IMR-90 (cell line): ENCODE measurements at regions not wholly inside any gene's neighbourhood (a gene's known extent, or its start where the extent isn't known, plus 50 kb on each side); places are given as distances from the start of the nearest gene placed in this dataset.

Experiments used
- MAZ ChIP-seq: IDR thresholded peaks from 2 replicates; pipeline ENCODE4 v1.6.1; 2012; ENCODE audit warnings: low read depth, mild to moderate bottlenecking, low read length, improper control_type of control experiment, moderate library complexity, borderline replicate concordance
- POLR2A ChIP-seq: IDR thresholded peaks from 2 replicates; pipeline ENCODE4 v1.6.1; 2012; ENCODE audit warnings: mild to moderate bottlenecking, low read depth, low read length
- SMC3 ChIP-seq: fragments of 150-350 bp; IDR thresholded peaks from 2 replicates; pipeline ENCODE4 v1.6.1; 2016; ENCODE audit warnings: low read depth, mild to moderate bottlenecking, antibody characterized with exemption, low read length, moderate library complexity
- TF ChIP-seq, protein P1 (sequence below): fragments of 150-350 bp; IDR thresholded peaks from 2 replicates; pipeline ENCODE4 v1.6.1; 2016; ENCODE audit warnings: low read depth, mild to moderate bottlenecking, low read length, moderate library complexity, borderline replicate concordance
- TF ChIP-seq, protein P2 (sequence below): conservative IDR thresholded peaks from 2 replicates; pipeline ENCODE4 v1.5.1; 2012; ENCODE audit warnings: mild to moderate bottlenecking, low read depth, low read length, improper control_type of control experiment

DNA sequence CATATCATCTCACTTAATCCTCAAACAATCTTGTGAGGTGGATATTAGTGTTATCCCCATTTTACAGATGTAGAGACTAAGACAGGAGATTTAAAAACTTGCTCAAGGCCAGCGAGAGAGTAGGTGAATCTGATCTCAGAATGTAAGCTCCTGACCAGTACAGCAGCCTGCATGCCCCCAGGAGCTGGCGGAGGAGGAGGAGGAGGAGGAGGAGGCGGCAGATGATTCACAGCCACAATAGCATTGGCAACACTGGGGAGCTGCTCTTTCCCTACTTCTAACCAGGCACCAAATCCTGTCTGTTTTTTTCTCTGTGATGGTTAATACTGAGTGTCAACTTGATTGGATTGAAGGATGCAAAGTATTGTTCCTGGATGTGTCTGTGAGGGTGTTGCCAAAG, 243.2 kb downstream of the ATG4C start:
- TF ChIP-seq, protein P1, sequence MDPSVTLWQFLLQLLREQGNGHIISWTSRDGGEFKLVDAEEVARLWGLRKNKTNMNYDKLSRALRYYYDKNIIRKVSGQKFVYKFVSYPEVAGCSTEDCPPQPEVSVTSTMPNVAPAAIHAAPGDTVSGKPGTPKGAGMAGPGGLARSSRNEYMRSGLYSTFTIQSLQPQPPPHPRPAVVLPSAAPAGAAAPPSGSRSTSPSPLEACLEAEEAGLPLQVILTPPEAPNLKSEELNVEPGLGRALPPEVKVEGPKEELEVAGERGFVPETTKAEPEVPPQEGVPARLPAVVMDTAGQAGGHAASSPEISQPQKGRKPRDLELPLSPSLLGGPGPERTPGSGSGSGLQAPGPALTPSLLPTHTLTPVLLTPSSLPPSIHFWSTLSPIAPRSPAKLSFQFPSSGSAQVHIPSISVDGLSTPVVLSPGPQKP, result no peak
- TF ChIP-seq SMC3 (no peak), POLR2A (no peak), MAZ (no peak)
- TF ChIP-seq, protein P2, sequence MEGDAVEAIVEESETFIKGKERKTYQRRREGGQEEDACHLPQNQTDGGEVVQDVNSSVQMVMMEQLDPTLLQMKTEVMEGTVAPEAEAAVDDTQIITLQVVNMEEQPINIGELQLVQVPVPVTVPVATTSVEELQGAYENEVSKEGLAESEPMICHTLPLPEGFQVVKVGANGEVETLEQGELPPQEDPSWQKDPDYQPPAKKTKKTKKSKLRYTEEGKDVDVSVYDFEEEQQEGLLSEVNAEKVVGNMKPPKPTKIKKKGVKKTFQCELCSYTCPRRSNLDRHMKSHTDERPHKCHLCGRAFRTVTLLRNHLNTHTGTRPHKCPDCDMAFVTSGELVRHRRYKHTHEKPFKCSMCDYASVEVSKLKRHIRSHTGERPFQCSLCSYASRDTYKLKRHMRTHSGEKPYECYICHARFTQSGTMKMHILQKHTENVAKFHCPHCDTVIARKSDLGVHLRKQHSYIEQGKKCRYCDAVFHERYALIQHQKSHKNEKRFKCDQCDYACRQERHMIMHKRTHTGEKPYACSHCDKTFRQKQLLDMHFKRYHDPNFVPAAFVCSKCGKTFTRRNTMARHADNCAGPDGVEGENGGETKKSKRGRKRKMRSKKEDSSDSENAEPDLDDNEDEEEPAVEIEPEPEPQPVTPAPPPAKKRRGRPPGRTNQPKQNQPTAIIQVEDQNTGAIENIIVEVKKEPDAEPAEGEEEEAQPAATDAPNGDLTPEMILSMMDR, result no peak
